Skin of body (tissue), 1 donor: ENCODE measurements at regions not wholly inside any gene's neighbourhood (a gene's known extent, or its start where the extent isn't known, plus 50 kb on each side); places are given as distances from the start of the nearest gene placed in this dataset.
A peak's percentile ranks its signal among the peaks of the same experiment; 100 is the strongest.

Source experiments
- DNase-seq: peaks from one replicate; lab custom pipeline; 2025; lab: John Stamatoyannopoulos, UW

DNA sequence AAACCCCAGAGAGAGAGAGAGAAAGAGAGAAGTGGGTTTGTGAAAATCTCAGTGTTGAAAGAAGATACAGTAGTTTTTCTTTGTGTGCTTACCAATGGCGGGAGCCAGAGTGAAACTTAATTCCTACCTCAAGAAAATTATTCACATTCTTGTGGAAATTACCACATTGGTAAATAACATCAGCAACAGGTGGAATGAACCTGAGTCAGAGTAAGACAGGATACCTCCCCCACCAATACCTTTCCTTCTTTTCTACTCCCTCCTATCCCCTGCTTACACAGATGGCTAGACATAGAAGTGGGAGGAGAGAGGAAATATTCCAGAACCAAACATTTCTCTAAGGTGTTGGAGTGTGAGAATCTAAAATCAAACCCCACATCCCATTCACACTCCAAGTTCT lies 793.9 kb downstream of the SORCS3 start:
- DNase-seq = no peak

DNA sequence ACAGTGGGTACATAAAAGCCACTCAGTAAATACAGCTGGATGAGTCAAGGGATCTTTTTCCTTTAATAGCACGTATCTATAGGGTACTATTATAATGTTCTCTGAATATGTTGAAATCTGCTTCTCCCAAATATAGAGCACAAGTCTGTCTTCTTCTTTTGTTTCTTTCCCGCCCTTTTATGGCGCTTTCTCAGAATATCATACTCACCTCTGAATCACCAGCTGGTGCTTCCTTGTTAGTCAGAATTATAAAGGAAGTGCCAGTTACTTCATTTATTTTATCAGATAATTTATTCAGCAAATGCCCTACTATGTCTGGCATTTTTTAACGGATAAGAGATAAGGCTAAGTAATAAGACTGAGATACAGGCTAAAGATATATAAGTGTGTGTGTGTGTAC lies 772.9 kb downstream of the SORCS3 start:
- no peak for DNase-seq

DNA sequence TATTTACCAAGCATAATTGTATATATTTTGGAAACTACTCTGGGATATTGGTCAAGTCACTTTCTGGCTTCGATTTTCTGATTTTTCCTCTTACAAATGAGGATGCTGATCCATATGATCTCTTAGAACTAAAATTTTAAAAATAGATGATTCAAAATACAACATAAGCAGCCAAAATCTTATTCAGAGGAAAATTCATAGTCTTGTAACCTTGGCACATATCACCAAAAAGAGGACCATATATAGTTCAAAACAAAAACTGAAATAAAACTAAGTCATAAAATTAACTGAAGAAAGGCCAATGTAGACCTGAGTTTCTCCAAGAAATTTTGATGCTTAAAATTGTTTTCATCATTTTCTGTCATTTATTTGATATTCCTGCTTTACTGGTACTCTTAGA lies 768.3 kb downstream of the SORCS3 start:
- DNase-seq = no peak

DNA sequence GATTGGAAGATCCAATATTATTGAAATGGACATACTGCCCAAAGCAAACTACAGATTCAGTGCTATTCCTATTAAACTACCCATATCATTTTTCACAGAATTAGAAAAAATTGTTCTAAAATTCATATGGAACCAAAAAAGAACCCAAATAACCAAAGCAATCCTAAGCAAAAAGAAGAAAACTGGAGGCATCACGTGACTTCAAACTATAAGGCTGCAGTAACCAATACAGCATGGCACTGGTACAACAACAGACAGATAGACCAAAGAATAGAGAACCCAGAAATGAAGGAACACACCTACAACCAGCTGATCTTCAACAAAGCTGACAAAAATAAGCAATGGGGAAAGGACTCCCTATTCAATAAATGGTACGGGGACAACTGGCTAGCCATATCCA lies 765.4 kb downstream of the SORCS3 start:
- no peak for DNase-seq

DNA sequence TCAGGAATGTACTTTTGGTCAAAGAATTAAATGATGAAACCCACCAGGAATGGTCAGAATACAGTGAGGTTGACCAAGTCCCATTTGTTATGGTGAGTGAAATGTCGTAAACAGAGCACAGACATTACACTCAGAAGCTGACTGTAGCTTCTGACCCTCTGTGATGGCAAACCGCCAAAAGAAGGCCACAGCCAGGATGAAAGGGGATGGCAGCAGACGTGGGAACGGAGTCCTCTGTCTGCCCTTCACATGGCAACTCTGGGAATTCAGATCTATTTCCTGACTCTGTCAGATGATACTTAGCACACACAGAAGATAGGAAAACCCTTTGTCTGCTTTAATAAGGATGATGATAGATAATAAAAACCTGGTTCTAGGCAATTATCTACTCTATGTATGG lies 757.1 kb downstream of the SORCS3 start:
- no peak for DNase-seq

DNA sequence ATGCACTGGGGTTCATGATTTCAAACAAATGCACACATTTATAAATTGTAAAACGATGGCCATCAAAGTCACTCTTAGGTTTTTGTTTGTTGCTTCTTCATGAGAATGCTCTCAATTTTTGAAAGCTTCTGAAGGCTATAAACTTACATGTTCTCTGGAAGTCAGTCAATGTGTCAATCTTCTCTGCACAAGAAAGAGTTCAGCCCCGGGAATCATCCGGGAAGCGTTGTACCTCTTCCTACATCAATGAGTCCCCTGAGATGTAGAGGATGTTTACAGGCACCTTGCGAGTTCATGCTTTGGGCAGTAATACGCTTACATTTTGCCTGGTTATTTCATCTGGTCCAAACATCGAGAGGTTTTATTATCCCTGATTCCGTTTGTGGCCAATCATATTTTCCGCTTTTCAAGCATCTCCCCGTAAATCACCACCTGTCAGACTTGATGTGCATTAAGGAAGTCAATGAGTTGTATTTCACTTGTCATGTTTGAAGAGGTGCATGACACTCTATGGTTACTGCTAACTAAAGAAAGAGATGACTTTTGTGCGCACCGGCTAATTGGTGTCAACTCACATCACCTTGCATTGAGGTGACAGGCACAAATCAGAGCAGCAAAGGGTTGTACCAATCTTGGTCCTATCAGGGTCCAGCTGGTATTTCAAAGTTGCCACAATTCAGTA lies 750.7 kb downstream of the SORCS3 start:
- DNase-seq = no peak

DNA sequence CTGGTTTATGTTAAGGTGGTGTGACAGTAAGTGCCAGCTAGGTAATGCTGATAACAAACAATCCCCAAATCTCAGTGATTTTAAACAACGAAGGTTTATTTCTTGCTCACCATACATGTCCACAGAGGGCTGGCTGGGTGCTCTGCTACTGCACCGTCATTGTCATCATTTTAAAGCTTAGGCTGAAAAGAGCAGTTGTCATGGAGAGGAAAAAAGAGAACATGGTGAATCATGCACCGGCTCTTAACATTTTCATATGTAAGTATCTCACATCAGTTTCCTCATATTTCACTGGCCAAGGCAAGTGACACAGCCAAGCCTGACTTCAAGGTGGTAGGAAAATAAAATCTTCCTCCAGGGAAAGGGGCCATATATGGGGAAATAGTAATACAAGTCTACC lies 746.9 kb downstream of the SORCS3 start:
- DNase-seq = no peak

DNA sequence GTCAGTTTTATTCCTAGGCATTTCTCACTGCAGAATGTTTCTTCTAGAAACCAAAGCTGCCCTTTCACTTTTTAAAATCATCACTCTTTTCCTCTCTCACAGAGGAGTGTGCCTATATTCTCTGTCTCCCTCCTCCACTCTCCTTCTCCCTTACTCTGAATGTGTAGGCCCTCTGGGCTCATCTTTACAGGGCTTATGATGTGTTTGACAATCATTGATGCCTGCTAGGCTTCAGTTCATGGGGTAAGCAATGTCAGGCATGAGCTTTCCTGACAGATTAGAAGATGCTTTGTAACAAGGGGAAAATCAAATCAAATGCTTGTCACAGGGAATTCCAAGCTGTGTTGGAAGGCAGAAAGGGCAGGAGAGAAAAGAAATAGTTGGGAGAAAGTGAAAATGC lies 742.9 kb downstream of the SORCS3 start:
- no peak for DNase-seq

DNA sequence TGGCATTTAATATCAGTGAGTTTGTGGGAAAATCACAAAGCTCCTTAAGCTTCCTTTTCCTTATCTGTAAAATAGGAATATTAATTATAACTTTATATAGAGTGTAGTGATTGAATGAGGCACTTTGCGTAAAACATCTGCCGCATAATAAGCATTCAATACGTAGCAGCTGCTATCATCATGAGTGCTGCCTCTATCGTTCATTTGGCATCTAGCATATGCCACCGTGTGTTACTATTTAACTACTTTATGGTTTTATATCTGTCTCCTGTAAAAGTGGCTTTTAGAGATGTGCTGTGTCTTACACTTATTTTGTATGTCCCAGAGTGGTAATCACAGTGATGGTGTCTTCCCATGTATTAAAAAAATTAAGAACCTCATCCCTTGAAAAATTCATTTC lies 729.6 kb downstream of the SORCS3 start:
- no peak for DNase-seq

DNA sequence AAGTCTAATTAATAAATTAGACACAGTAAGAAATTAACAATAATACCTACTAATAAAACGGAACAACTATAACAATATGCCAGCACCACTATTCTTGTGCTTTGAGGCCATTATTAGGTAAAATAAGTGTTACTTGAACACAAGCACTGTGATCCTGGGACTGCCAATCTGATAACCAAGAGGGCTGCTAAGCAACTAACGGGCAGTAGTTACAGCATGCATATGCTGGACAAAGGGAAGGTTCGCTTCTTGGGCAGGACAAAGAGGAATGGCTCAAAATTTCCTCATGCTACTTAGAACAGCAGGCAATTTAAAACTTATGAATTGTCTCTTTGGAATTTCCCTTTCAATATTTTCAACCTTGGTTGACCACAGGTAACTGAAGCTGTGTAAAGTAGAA lies 718.6 kb downstream of the SORCS3 start:
- DNase-seq = no peak

DNA sequence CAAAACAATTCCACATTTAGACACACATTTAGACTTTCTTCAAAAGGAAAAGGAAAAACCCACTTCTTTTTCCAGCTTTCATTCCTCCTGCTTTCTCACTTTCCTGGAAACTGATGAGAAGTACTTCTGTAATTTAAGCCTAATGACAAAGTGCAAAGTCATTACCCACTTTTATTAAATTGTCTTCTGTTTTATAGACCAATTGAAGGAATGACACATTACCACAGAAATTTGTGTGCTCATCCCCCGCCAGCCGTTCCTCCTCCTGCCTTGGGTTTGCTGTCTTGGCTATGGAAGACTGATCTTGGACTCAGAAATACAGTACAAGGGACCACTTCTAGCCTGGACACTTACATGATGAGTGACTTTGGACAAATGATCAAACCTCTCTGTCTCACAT lies 717.8 kb downstream of the SORCS3 start:
- no peak for DNase-seq

DNA sequence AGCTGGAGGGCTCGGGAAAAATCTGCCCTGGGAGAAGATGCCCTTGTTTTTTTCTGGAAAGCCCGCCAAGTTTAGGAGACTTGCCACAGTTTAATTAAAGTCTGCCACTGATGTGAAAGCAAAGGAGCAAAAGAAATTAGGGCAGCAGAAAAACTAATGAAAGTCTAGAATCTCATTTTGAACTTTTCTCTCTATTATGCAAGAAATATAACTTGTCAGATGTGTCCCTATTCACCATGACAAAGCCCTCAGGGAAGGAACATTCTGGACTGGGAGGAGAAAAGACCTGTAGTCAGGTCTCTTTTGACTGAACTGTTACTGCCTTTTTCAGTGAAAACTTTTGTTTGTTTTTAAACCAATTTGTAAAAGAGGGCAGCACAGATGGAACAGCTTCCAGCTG lies 715.5 kb downstream of the SORCS3 start:
- DNase-seq = no peak

DNA sequence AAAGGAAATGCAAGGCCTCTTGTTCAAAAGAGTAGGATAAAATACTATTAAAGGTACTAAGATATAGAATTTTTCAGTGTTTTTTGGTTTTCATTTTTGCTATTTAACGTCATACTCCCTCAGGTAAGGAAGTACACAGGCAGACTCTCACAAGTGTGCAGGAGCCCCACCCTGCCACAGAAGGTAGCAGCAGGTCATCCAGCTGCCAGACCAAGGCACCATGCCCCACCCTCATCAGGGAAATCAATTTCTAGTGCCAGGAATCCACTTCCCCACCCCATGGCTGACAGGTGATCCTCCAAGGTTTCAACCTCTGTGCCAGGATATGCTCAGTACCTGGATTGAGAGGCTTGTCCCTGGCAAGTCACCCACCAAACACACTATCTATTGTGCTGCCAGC lies 712.9 kb downstream of the SORCS3 start:
- DNase-seq = no peak

DNA sequence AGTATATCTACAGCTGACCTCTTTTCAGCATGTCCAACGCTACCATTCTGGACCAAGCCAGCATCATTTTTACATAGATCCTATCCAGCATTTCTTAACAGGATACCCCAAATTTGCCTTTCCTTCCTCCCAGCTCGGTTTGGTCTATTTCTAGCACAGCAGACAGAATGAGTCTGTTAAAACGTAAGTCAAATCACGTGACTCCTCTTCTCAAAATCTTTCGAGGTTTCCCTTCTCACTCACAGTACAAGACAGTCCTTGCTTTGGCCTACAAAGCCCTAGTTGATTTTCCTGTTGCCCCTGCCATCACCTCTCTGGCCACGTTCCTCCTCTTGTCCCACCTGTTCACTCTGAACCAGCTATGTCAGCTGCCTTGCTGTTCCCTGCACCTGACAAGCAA lies 711.7 kb downstream of the SORCS3 start:
- DNase-seq = no peak

DNA sequence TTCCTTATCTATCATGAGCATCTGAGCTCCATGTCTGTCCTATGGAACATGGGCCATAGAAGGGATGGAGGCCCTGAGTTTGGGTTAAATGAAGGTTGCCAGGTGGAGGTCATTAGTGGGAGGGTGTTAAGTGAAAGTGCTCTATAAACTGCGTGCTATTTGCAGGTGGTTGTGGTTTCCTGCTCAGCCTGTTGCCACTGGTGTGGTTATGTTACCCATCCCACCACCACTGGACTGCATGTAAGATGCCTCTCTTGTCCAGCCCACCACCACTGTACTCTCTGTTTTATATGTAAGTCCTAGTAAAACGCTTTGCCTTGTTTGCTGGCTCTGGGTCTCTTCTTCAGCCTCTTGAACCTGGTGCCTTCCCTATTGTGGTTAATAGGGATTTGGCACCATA lies 711.2 kb downstream of the SORCS3 start:
- DNase-seq = no peak

DNA sequence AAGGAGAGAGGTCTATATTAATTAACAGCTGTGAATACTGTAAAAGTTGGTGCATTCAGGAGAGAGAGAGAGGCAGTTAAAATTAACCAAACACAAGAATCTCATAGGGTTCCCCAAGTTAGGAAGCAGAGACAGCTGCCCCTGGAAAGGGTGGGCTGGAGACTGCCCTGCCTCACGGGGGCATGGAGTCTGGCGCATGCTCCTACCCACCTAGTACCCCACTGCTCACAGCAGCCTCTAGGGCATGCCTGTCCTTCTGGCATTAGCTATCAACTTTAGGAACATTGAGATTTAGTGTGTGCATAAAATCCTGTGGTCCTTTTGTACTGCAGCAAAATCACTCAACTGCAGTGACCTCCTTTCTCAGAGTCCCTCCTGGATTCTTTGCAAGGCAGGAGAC lies 710.1 kb downstream of the SORCS3 start:
- DNase-seq = no peak

DNA sequence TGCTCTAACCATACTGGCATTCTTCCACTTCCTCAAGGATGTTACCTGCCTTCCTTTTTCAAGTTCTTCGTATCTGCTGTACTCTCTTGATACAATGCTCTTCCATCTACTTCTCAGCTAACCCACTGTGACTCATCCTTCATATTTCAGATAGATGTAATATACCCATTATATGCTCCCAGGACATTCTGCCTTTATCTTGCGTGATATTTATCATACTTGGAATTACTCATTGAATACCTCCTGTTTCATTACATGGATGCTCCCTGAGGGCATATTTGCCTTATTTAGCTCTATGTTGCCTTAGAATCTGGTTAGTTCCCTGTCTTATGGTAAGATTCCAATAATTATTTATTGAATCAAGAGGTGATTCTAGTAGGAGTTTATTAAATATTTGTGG lies 706.4 kb downstream of the SORCS3 start:
- DNase-seq = no peak

DNA sequence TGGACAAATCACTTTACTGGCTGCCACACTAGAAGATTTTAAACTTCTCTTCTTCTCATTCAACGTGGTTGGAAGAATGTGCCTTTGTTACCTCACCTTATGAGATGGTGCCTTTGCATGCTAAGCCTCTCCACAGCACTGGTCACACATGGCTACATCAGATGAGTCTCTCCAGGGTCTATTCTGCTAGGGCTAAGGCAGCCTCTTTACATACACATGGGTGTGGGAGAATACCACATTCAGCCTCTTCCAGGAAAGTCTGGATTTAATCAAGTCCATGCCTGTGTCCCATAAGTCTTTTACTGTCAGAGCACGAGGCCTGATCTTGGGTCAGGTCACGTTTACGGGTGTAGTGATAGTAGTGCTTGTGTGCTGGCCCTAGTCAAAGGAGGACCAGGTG lies 701.5 kb downstream of the SORCS3 start:
- DNase-seq = no peak

DNA sequence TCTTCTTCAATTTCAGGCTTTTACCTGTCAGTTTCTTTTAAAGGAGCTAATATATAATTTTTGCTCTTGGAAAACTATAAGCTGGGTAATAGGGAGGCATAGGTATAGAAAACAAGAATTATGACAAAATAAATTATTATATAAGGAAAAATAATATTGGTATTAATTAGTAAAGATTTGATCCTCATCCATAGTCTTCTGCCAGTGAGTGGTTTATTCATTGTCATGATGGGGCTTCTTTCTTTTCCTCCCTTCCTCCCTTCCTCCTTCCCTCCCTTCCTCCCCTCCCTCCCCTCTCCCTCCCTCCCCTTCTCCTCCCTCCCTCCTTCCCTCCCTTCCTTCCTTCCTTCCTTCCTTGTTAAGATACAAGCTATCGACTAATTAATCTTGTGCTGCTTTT lies 698.6 kb downstream of the SORCS3 start:
- DNase-seq = no peak

DNA sequence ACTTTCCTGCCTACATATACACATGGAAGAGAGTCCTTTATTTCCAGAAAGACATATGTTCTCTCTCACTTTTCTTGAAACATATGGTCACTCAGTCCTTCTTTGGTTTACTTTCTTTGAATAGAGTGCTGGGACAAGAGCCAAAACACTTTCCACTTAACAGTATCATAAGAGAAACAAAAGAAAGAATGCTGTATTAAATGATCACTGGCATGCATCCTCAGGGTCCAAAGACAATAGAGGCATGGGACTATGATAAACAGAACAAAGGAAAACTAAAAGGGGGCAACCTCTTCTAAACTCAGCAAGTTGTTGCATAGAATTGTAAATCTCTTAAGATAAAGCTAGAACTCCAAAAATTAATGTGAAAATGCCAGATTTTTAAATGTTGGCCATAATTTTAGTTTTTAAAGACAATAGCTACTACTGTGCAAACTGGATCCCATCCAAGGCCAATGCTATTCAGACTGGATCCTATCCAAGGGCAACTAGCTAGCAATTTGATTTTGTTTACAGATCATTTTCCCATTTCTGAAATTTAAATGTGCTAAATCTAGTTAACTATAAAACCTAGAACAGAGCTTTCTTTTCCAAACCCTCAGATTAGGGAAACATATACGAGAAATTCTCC lies 687.5 kb downstream of the SORCS3 start:
- DNase-seq = peak; percentile 28
